ENCODE measurements at regions not wholly inside any gene's neighbourhood (a gene's known extent, or its start where the extent isn't known, plus 50 kb on each side); places are given as distances from the start of the nearest gene placed in this dataset.
"Not testable (repeated sequence)": the region's sequence is repeated elsewhere in the genome, so short reads cannot be mapped to it uniquely, and the experiment has no call there.

- no peak for DNase-seq
These were observed 56.0 kb upstream of the MID1 start for GRCh38 chrX:10676235-10676957.

GRCh38 chrX:10677490-10677889 lies 57.1 kb upstream of the MID1 start:
- DNase-seq = no peak

- DNase-seq = no peak
These were observed 59.0 kb upstream of the MID1 start for GRCh38 chrX:10679387-10679786.

- no peak for DNase-seq
These were observed 60.8 kb upstream of the MID1 start for GRCh38 chrX:10681167-10681566.

GRCh38 chrX:10683631-10684030 lies 63.2 kb upstream of the MID1 start:
- DNase-seq = not testable (repeated sequence)

GRCh38 chrX:10685923-10686595 lies 65.7 kb upstream of the MID1 start:
- no peak for DNase-seq

GRCh38 chrX:10691751-10692150 lies 71.4 kb upstream of the MID1 start:
- DNase-seq = not testable (repeated sequence)

- DNase-seq = no peak
These were observed 77.4 kb upstream of the MID1 start for GRCh38 chrX:10697616-10698317.

- no peak for DNase-seq
These were observed 77.9 kb upstream of the MID1 start for GRCh38 chrX:10698318-10698640.

GRCh38 chrX:10702031-10702430 lies 81.6 kb upstream of the MID1 start:
- no peak for DNase-seq

GRCh38 chrX:10706342-10706741 lies 86.0 kb upstream of the MID1 start:
- not testable (repeated sequence) for DNase-seq

- DNase-seq = no peak
These were observed 87.4 kb upstream of the MID1 start for GRCh38 chrX:10707773-10708172.

GRCh38 chrX:10709276-10709675 lies 88.9 kb upstream of the MID1 start:
- no peak for DNase-seq

- DNase-seq = no peak
These were observed 94.1 kb upstream of the MID1 start for GRCh38 chrX:10714531-10714930.

GRCh38 chrX:10722851-10723250 lies 102.5 kb upstream of the MID1 start:
- DNase-seq = peak; percentile 7

GRCh38 chrX:10725071-10725470 lies 104.7 kb upstream of the MID1 start:
- DNase-seq = no peak

GRCh38 chrX:10726647-10727046 lies 106.3 kb upstream of the MID1 start:
- no peak for DNase-seq

- DNase-seq = no peak
These were observed 108.5 kb upstream of the MID1 start for GRCh38 chrX:10728806-10729389.

- no peak for DNase-seq
These were observed 119.0 kb upstream of the MID1 start for GRCh38 chrX:10739426-10739825.

- no peak for DNase-seq
These were observed 120.6 kb upstream of the MID1 start for GRCh38 chrX:10741003-10741402.

- no peak for DNase-seq
These were observed 121.2 kb upstream of the MID1 start for GRCh38 chrX:10741550-10741949.

GRCh38 chrX:10743476-10743875 lies 123.1 kb upstream of the MID1 start:
- DNase-seq = no peak

- DNase-seq = no peak
These were observed 123.6 kb upstream of the MID1 start for GRCh38 chrX:10744007-10744406.

GRCh38 chrX:10747975-10748374 lies 127.6 kb upstream of the MID1 start:
- DNase-seq = no peak
